GM19351 (cell line): ENCODE measurements at regions not wholly inside any gene's neighbourhood (a gene's known extent, or its start where the extent isn't known, plus 50 kb on each side); places are given as distances from the start of the nearest gene placed in this dataset.

ENCODE experiments used
- ATAC-seq: cut with Tn5 transposase; IDR thresholded peaks from one replicate; pipeline ENCODE4 v1.9.1; 2021; ENCODE audit warnings: mild to moderate bottlenecking, moderate library complexity; ENCODE audit not compliant: unreplicated experiment

- ATAC-seq, result no peak
These were observed 50.3 kb downstream of the BMAL2 start for GRCh38 chr12:27382924-27383323.

- peak; percentile 73 for ATAC-seq
These were observed 51.0 kb downstream of the BMAL2 start for GRCh38 chr12:27383429-27384260.

GRCh38 chr12:27384261-27384590 is 51.6 kb downstream of the BMAL2 start:
- ATAC-seq, result no peak

- no peak for ATAC-seq
These were observed 53.3 kb downstream of the BMAL2 start for GRCh38 chr12:27385766-27386564.

GRCh38 chr12:27387473-27387872 is 54.8 kb downstream of the BMAL2 start:
- ATAC-seq, result no peak

- no peak for ATAC-seq
These were observed 56.0 kb downstream of the BMAL2 start for GRCh38 chr12:27388650-27389049.

- ATAC-seq, result no peak
These were observed 51.9 kb upstream of the SMCO2 start for GRCh38 chr12:27394676-27395075.

- ATAC-seq, result no peak
These were observed 50.2 kb upstream of the SMCO2 start for GRCh38 chr12:27396216-27396815.
